ACC112 (cell line): ENCODE measurements at regions not wholly inside any gene's neighbourhood (a gene's known extent, or its start where the extent isn't known, plus 50 kb on each side); places are given as distances from the start of the nearest gene placed in this dataset.
"Not testable (repeated sequence)": the region's sequence is repeated elsewhere in the genome, so short reads cannot be mapped to it uniquely, and the experiment has no call there.

Source experiments
- H2AFZ ChIP-seq: fragments of 200-600 bp; sonication (generic); one replicate; pipeline ENCODE4 v1.6.0; 2017; ENCODE audit warnings: antibody characterized with exemption, low read length; ENCODE audit not compliant: unreplicated experiment
- H3K27ac ChIP-seq: fragments of 200-600 bp; sonication (generic); 2 replicates; pipeline ENCODE4 v1.5.1; 2014; ENCODE audit warnings: low read depth, mild to moderate bottlenecking, antibody characterized with exemption, low read length, moderate library complexity
- H3K27me3 ChIP-seq: fragments of 200-600 bp; sonication (generic); 2 replicates; pipeline ENCODE4 v1.6.1; 2014; ENCODE audit warnings: mild to moderate bottlenecking, antibody characterized with exemption, low read length, moderate library complexity, mixed read lengths; ENCODE audit not compliant: insufficient read depth
- H3K36me3 ChIP-seq: fragments of 200-600 bp; sonication (generic); 2 replicates; pipeline ENCODE4 v1.6.1; 2016; ENCODE audit warnings: mild to moderate bottlenecking, antibody characterized with exemption, low read length, moderate library complexity, mixed read lengths; ENCODE audit not compliant: insufficient read depth
- H3K4me1 ChIP-seq: fragments of 200-600 bp; sonication (generic); one replicate; pipeline ENCODE4 v1.6.1; 2016; ENCODE audit warnings: low read length, mixed read lengths; ENCODE audit not compliant: insufficient read depth, unreplicated experiment, control insufficient read depth
- H3K4me3 ChIP-seq: fragments of 200-600 bp; sonication (generic); 2 replicates; pipeline ENCODE4 v1.5.1; 2014; ENCODE audit warnings: mild to moderate bottlenecking, low read depth, low read length
- H3K79me2 ChIP-seq: fragments of 200-600 bp; sonication (generic); one replicate; pipeline ENCODE4 v1.6.0; 2016; ENCODE audit warnings: low read length; ENCODE audit not compliant: control insufficient read depth, unreplicated experiment, insufficient read depth

GRCh38 chr4:86413426-86413825 lies 53.6 kb upstream of the MAPK10 start:
- H3K79me2 ChIP-seq, H3K4me3 ChIP-seq, H2AFZ ChIP-seq, H3K36me3 ChIP-seq, H3K27me3 ChIP-seq, H3K4me1 ChIP-seq, H3K27ac ChIP-seq: not testable (repeated sequence)

- H3K27me3 ChIP-seq: no peaks in the 10 kb centered on the region
- no peak overlapping the region for H3K27ac ChIP-seq
- no peaks in the 10 kb centered on the region for H3K36me3 ChIP-seq
- no peak overlapping the region for H3K4me3 ChIP-seq
- no peaks in the 10 kb centered on the region for H3K4me1 ChIP-seq
- H3K79me2 ChIP-seq: no peaks in the 10 kb centered on the region
- no peak overlapping the region for H2AFZ ChIP-seq
Measured at GRCh38 chr4:86414686-86415085, 54.8 kb upstream of the MAPK10 start.

DNA sequence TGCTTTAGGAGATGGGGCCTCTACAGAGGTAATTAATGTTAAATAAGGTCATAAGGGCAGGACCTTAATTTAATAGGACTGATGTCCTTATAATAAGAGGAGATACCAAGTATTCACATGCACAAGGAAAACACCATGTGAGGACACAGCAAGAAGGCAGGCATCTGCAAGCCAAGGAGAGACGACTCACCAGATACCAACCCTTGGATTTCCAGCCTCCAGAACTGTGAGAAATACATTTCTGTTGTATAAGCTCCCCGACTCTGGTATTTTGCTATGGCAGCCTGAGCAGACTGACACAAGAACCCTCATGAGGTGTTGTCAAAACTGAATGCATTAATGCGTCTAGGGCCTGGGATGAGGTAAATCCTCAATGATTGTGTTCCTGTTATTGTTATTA lies 56.2 kb upstream of the MAPK10 start:
- Histone ChIP-seq H2AFZ (no peak overlapping the region), H3K4me1 (no peaks in the 10 kb centered on the region), H3K27me3 (no peaks in the 10 kb centered on the region), H3K4me3 (no peak overlapping the region), H3K27ac (no peak overlapping the region), H3K79me2 (no peaks in the 10 kb centered on the region), H3K36me3 (no peaks in the 10 kb centered on the region)

DNA sequence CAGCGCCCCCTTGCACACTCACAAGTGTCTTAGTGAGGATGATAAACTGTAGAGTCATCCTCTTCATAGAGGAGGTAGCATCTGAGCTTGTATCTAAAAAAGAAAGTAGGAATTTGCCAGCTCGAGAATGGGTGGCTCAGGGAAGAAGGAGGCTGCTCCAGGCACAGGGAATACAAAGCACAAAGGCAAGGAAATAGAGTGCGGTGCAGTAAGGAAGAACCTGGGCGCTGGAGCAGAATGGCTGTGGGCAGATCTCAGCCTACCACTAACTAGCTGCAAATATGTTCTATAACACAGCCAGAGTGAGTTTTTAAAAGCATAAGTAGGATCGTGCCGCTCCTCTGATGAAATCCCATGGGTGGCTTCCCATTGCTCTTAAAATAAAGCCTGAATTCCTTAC lies 61.6 kb upstream of the MAPK10 start:
- no peaks in the 10 kb centered on the region for H3K36me3 ChIP-seq
- H3K4me3 ChIP-seq: no peak overlapping the region
- H3K27me3 ChIP-seq: no peaks in the 10 kb centered on the region
- no peaks in the 10 kb centered on the region for H3K4me1 ChIP-seq
- no peak overlapping the region for H3K27ac ChIP-seq
- H2AFZ ChIP-seq: no peak overlapping the region
- H3K79me2 ChIP-seq: no peaks in the 10 kb centered on the region

DNA sequence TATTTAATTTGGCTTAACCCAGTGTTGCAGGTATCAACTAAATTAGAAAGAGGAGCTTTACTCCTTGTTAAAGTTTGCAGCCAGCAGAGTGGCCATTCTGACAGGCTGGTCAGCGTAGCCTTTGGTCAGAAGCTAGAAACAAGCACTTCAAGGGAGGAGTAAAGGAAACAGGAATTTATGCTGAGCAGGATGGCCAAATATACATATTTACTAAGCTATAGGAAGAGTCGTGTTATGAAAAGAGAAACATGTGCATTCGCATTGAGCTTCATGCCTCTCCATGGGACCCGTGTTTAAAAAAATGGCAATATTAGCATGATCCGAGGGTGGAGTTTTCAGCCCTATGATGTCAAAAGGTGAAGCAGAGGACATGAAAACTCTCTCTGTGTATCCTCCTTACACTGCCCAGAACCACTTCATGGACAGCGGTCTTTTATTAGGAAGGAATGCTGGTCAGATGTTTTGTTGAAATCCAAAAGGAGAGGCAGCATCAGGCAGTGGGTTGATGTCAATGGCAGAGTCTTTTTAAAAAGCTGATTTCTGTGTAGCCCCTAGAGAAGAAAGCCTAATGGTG lies 71.8 kb upstream of the MAPK10 start:
- Histone ChIP-seq H3K27ac (no peak overlapping the region), H3K4me1 (no peaks in the 10 kb centered on the region), H2AFZ (no peak overlapping the region), H3K79me2 (no peaks in the 10 kb centered on the region), H3K27me3 (no peaks in the 10 kb centered on the region), H3K4me3 (no peak overlapping the region), H3K36me3 (no peaks in the 10 kb centered on the region)

GRCh38 chr4:86432559-86433134 lies 72.8 kb upstream of the MAPK10 start:
- Histone ChIP-seq H3K4me3 (no peak overlapping the region), H3K27ac (no peak overlapping the region), H3K4me1 (no peaks in the 10 kb centered on the region), H3K36me3 (no peaks in the 10 kb centered on the region), H3K27me3 (no peaks in the 10 kb centered on the region), H2AFZ (no peak overlapping the region), H3K79me2 (no peaks in the 10 kb centered on the region)

DNA sequence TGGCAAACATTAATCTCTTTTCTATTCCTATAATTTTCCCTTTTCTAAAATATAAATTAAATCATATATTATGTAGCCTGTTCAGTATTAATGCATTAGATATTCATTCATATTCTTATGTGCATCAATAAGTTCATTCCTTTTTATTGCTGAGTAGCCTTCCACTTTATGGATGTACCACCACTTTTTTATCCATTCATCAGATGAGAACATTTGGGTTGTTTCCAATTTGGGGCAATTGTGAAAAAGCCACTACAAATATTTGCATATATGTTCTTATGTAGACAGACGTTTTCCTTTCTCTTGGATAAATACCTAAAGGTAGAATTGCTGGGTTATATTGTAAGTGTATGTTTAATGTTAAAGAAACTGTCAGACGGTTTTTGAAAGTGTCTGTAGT lies 79.4 kb upstream of the MAPK10 start:
- Histone ChIP-seq H2AFZ (no peak overlapping the region), H3K79me2 (no peaks in the 10 kb centered on the region), H3K4me1 (peaks cover 8% of the 10 kb centered on the region), H3K27ac (no peak overlapping the region), H3K4me3 (no peak overlapping the region), H3K36me3 (no peaks in the 10 kb centered on the region), H3K27me3 (no peaks in the 10 kb centered on the region)

- Histone ChIP-seq H3K36me3 (no peaks in the 10 kb centered on the region), H3K27me3 (no peaks in the 10 kb centered on the region), H3K79me2 (no peaks in the 10 kb centered on the region), H3K27ac (no peak overlapping the region), H2AFZ (no peak overlapping the region), H3K4me3 (no peak overlapping the region), H3K4me1 (peaks cover 8% of the 10 kb centered on the region)
Measured at GRCh38 chr4:86441175-86441936, 81.5 kb upstream of the MAPK10 start.

DNA sequence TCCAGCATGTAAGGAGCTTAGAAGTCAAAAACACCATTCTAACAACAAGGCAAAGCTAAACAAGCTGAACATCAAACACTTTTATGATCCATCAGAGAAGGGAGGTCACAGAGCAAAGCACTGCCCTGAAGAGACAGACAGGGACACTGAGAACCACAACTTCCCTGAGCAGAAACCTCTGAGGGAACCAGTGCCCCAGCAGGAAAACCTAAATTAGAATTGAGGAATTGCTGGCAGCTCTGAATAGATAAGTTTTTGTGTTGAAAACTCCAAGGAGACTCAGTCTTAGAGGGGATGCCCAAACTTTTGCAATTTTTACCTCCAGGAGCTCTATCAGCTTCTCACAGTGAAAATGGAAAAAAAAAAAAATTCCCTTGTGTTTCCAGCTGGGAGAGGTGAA lies 83.0 kb upstream of the MAPK10 start:
- Histone ChIP-seq H3K27me3 (no peaks in the 10 kb centered on the region), H2AFZ (no peak overlapping the region), H3K4me1 (peaks cover 8% of the 10 kb centered on the region), H3K4me3 (no peak overlapping the region), H3K36me3 (no peaks in the 10 kb centered on the region), H3K79me2 (no peaks in the 10 kb centered on the region), H3K27ac (no peak overlapping the region)

DNA sequence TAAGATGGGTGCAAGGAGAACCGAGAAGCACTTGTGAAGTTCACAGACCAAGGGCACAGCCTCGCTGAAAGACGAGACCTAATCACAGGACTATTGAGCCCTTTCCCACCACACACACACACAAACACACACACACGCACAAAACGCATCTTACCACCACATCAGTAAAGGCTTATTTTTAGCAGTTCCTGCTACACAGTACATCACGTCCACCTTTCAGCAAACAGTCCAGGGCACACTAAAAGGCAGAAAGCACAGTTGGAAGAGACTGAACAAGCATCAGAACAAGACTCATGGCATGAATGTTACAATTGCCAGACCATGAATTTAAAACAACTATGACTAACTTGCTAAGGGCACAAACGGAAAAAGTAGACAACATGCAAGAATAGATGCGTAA lies 83.6 kb upstream of the MAPK10 start:
- no peak overlapping the region for H2AFZ ChIP-seq
- H3K36me3 ChIP-seq: no peaks in the 10 kb centered on the region
- no peak overlapping the region for H3K4me3 ChIP-seq
- H3K4me1 ChIP-seq: peaks cover 8% of the 10 kb centered on the region
- no peaks in the 10 kb centered on the region for H3K27me3 ChIP-seq
- no peaks in the 10 kb centered on the region for H3K79me2 ChIP-seq
- H3K27ac ChIP-seq: no peak overlapping the region

DNA sequence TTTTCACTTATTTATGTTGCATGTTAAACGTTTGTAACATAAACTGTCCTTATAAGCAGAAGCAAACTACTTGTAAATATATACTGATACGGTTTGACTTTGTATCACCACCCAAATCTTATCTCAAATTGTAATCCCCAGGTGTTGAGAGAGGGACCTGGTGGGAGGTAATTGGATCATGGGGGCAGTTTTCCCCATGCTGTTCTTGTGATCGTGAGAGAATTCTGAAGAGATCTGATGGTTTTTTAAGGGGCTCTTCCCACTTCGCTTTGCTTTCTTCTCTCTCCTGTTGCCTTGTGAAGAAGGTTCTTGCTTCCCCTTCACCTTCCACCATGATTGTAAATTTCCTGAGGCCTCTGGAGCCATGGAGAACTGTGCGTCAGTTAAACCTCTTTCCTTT lies 87.1 kb upstream of the MAPK10 start:
- H3K27ac ChIP-seq: no peak overlapping the region
- H3K79me2 ChIP-seq: no peaks in the 10 kb centered on the region
- no peaks in the 10 kb centered on the region for H3K27me3 ChIP-seq
- H3K4me3 ChIP-seq: no peak overlapping the region
- peaks cover 4% of the 10 kb centered on the region for H3K4me1 ChIP-seq
- H2AFZ ChIP-seq: no peak overlapping the region
- H3K36me3 ChIP-seq: no peaks in the 10 kb centered on the region
